Spleen (tissue), 11 donors: ENCODE measurements at regions not wholly inside any gene's neighbourhood (a gene's known extent, or its start where the extent isn't known, plus 50 kb on each side); places are given as distances from the start of the nearest gene placed in this dataset.
"Not testable (repeated sequence)": the region's sequence is repeated elsewhere in the genome, so short reads cannot be mapped to it uniquely, and the experiment has no call there.

Experiments
- DNase-seq: peaks from one replicate; pipeline ENCODE4 v3.0.0-alpha.2; 2020
- H3K27ac ChIP-seq, 8 donors: fragments of 200-600 bp; sonication (generic) in 7 of 8; 1 replicate in 4 of 8; 2 replicates in 4 of 8; pipeline versions ENCODE4 v1.5.0 to v1.8.0; 2016 to 2021; ENCODE audit warnings: inconsistent platforms in 4 of 8, mild to moderate bottlenecking in 4 of 8, moderate library complexity in 1 of 8
- H3K27me3 ChIP-seq, 7 donors: fragments of 200-600 bp; sonication (generic) in 6 of 7; replicated peaks in 1 of 7; 1 replicate in 4 of 7; 2 replicates in 3 of 7; pipeline versions ENCODE4 v1.5.0 to v1.8.0; 2016 to 2021; ENCODE audit warnings: inconsistent platforms in 3 of 7, mild to moderate bottlenecking in 1 of 7
- H3K36me3 ChIP-seq, 6 donors: fragments of 200-600 bp; sonication (generic) in 5 of 6; 1 replicate in 4 of 6; 2 replicates in 2 of 6; pipeline versions ENCODE4 v1.5.0 to v1.8.0; 2016 to 2021; ENCODE audit warnings: inconsistent platforms in 2 of 6
- H3K4me1 ChIP-seq, 6 donors: fragments of 200-600 bp; sonication (generic) in 5 of 6; 1 replicate in 3 of 6; 2 replicates in 3 of 6; pipeline versions ENCODE4 v1.5.0 to v1.8.0; 2016 to 2021; ENCODE audit warnings: inconsistent platforms in 3 of 6
- H3K4me3 ChIP-seq, 8 donors: fragments of 200-600 bp; sonication (generic) in 7 of 8; 1 replicate in 4 of 8; 2 replicates in 4 of 8; pipeline versions ENCODE4 v1.5.0 to v1.8.0; 2016 to 2021; ENCODE audit warnings: inconsistent platforms in 4 of 8, mild to moderate bottlenecking in 4 of 8, moderate library complexity in 2 of 8
- H3K9me3 ChIP-seq, 8 donors: fragments of 200-600 bp; sonication (generic) in 7 of 8; 1 replicate in 4 of 8; 2 replicates in 4 of 8; pipeline versions ENCODE4 v1.5.0 to v1.8.0; 2016 to 2021; ENCODE audit warnings: inconsistent platforms in 4 of 8
- POLR2A ChIP-seq, 3 donors: fragments of 450-650 bp; IDR thresholded peaks; one replicate each; pipeline ENCODE4 v1.5.1; 2017; ENCODE audit warnings: antibody characterized with exemption in 3 of 3, mild to moderate bottlenecking in 1 of 3
- POLR2AphosphoS5 ChIP-seq, 3 donors: sonication (generic); formaldehyde crosslinking; IDR thresholded peaks; one replicate each; pipeline ENCODE4 v1.5.1; 2017; ENCODE audit warnings: antibody characterized with exemption in 3 of 3
- WGBS, 5 donors: extraction: QIAGEN DNeasy Blood & Tissue Kit in 3 of 5; methylation state at CpG; one replicate each; pipeline versions ENCODE4 v1.1.5 to v1.1.7; 2013 to 2018; 5-methylcytosine and 5-hydroxymethylcytosine counted together
- intact Hi-C: fragments of 100-400 bp; cut with DNase I; formaldehyde crosslinking; loops from one replicate; pipeline ENCODE4 v1.15.0; 2023; ENCODE audit warnings: low total_unique reads
- TF ChIP-seq, protein P1 (sequence below), 11 experiments: fragments of 200-600 bp in 7 of 11; fragments of 450-650 bp in 4 of 11; sonication (generic) in 4 of 11; IDR thresholded peaks in 8 of 11; conservative IDR thresholded peaks in 3 of 11; 1 replicate in 7 of 11; 2 replicates in 4 of 11; pipeline versions ENCODE4 v1.4.0 to v1.8.0; 2016 to 2021; ENCODE audit warnings: antibody characterized with exemption in 11 of 11, inconsistent platforms in 4 of 11, mild to moderate bottlenecking in 1 of 11
- donor health status: healthy with polysubstance abuse.
- donor health status: DM: no; HTN: no; CAD: no; lungs with moderate emphysema.
- donor health status: DM: no; HTN: no; CAD: no.
- donor health status: Bipolar disorder and iron deficiency.
- donor health status: healthy.
- donor health status: DM: no; HTN: no; CAD: no.
- donor health status: DM: yes; HTN: yes; CAD: no.

DNA sequence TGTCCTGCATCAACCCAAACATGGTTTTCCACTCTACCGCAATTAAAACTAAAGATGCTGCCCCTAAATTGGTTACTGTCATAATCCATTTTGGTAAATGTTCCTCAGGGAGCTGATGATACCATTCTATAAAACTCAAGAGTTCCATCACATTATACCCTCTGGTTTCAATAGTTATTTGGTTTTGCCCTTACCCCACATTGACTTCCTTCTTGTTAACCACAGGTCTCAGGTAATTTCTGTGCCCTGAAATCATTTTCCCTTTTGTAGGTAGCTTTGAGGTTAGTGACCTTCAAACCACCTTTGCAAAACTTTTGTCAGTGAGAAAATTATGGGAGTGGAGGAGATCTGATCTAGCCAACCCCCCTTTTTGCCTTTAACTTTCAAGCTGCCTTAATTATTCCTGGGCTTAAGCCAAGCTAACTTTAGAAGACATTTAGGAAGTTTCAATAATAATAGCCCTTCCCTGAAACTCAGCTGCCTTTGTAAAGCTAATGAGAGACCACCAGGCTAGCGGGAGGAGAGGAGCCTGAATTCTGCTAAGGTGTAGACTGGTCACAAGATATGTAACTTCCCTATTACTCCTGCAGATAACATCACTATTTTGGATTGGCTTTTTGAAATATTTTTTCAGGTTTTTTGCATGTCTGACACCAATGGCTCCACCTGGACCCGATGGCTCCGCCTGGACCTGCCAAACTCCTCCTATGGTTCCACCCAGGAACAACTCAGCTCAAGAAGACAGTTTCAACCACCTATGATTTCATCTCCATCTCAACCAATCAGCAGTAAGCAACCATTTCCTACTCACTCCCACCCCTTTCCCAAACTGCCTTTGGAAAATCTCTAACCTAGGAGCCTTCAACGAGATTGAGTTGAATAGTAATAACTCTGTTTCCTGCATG, 224.9 kb downstream of the HS3ST3B1 start:
- Histone ChIP-seq H3K9me3 (peaks cover 0 to 6% (median 4%) of the 10 kb centered on the region in 8 donors), H3K4me1 (no peaks in the 10 kb centered on the region), H3K4me3 (no peak overlapping the region), H3K27me3 (no peaks in the 10 kb centered on the region), H3K27ac (no peak overlapping the region), H3K36me3 (no peaks in the 10 kb centered on the region)
- no peak for DNase-seq
- intact Hi-C loops, result no loop called here
- WGBS, 5 donors, result 76 to 87% (median 83%) methylated on average over 5 of the region's 5 CpGs
- no peak for TF ChIP-seq POLR2A (IDR thresholded peaks at IDR 0.05)
- no peak for TF ChIP-seq POLR2AphosphoS5 (IDR thresholded peaks at IDR 0.05)
- TF ChIP-seq, protein P1, sequence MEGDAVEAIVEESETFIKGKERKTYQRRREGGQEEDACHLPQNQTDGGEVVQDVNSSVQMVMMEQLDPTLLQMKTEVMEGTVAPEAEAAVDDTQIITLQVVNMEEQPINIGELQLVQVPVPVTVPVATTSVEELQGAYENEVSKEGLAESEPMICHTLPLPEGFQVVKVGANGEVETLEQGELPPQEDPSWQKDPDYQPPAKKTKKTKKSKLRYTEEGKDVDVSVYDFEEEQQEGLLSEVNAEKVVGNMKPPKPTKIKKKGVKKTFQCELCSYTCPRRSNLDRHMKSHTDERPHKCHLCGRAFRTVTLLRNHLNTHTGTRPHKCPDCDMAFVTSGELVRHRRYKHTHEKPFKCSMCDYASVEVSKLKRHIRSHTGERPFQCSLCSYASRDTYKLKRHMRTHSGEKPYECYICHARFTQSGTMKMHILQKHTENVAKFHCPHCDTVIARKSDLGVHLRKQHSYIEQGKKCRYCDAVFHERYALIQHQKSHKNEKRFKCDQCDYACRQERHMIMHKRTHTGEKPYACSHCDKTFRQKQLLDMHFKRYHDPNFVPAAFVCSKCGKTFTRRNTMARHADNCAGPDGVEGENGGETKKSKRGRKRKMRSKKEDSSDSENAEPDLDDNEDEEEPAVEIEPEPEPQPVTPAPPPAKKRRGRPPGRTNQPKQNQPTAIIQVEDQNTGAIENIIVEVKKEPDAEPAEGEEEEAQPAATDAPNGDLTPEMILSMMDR (IDR thresholded peaks at IDR 0.05 in 8 of 11, conservative IDR thresholded peaks at IDR 0.05 in 3 of 11), result no peak

DNA sequence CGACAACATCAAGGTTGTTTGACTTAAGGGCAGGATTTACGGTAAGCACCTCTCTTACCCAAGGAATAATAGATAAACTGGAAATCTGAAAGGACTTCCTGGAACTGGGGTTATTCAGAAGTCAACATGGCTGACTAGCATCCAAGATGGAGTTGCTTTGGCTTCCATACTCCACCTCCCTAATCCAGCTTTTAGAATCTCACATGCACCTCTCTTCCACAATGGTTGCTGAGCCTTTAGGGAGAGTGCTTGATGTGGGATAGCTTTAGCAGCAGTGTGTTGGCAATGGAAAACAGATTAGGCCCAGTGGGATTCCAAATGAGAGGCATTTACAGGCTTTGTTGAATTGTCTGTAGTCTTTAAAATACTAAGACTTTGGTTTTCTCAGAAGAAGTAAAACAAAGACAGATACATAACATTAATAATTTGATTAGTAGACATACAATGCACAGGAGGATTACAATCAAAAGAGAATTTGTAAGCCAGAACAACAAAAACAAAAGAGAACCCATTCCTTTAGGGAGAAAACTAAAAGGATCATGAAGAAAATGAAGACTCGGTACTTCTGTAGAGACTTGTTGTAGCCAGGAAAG, 222.0 kb downstream of the HS3ST3B1 start:
- no peak for DNase-seq
- H3K4me1 ChIP-seq, result no peaks in the 10 kb centered on the region
- TF ChIP-seq POLR2AphosphoS5 (IDR thresholded peaks at IDR 0.05) (no peak), POLR2A (IDR thresholded peaks at IDR 0.05) (no peak)
- TF ChIP-seq, protein P1 (IDR thresholded peaks at IDR 0.05 in 8 of 11, conservative IDR thresholded peaks at IDR 0.05 in 3 of 11), result no peak

DNA sequence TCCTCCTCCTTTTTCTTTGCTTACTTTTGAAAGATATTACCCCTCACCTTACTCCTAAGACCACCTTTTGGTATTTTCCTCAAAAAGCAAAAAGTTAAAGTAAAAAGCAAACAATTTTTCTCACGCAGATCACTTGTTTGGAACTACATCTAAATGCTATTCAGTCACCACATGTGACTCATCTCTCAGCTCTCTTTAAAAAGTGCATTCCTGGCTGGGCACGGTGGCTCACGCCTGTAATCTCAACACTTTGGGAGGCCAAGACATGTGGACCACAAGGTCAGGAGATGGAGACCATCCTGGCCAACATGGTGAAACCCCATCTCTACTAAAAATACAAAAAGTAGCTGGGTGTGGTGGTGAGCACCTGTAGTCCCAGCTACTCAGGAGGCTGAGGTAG, 218.0 kb downstream of the HS3ST3B1 start:
- H3K27ac ChIP-seq, H3K27me3 ChIP-seq, H3K4me3 ChIP-seq, H3K36me3 ChIP-seq, intact Hi-C loops, H3K9me3 ChIP-seq, DNase-seq, H3K4me1 ChIP-seq: not testable (repeated sequence)
- 84 to 90% (median 84%) methylated on average over 3 of the region's 3 CpGs for WGBS, 5 donors

More for the DNA sequence above, 222.0 kb downstream of the HS3ST3B1 start:
- Histone ChIP-seq H3K4me3 (no peak overlapping the region), H3K27me3 (no peaks in the 10 kb centered on the region), H3K27ac (no peak overlapping the region), H3K9me3 (no peaks in the 10 kb centered on the region), H3K36me3 (no peaks in the 10 kb centered on the region)
- intact Hi-C loops, result no loop called here
- 50 to 74% (median 53%) methylated on average over 3 of the region's 3 CpGs for WGBS, 5 donors

DNA sequence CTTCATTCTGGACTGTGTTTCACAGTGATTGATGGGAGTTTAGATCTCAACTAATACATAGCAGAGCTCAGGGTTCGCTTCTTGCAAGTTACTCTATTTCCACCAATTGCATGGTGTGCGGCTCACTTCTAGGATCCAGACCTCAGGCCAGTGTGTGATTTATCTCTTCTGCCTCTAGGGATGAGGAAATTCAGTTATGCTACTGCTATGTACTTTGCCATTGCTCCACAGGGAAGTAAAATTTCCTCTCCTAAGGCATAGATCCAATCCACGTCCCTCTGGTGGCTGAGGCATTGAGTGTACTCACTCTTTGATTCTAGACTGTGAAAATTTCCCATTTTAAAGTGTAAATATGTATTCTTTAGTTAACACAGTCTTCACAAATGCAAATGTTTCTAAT, 214.1 kb downstream of the HS3ST3B1 start:
- Histone ChIP-seq H3K27me3 (no peaks in the 10 kb centered on the region), H3K9me3 (no peaks in the 10 kb centered on the region), H3K36me3 (no peaks in the 10 kb centered on the region), H3K4me3 (no peak overlapping the region), H3K4me1 (no peaks in the 10 kb centered on the region), H3K27ac (no peak overlapping the region)
- TF ChIP-seq POLR2A (IDR thresholded peaks at IDR 0.05), result no peak
- TF ChIP-seq, protein P1 (IDR thresholded peaks at IDR 0.05 in 8 of 11, conservative IDR thresholded peaks at IDR 0.05 in 3 of 11), result no peak
- TF ChIP-seq POLR2AphosphoS5 (IDR thresholded peaks at IDR 0.05), result no peak
- intact Hi-C loops, result no loop called here
- 79 to 91% (median 87%) methylated on average over 3 of the region's 3 CpGs for WGBS, 5 donors
- DNase-seq, result no peak
